Retinal pigment epithelial cell (primary cell): ENCODE measurements at regions not wholly inside any gene's neighbourhood (a gene's known extent, or its start where the extent isn't known, plus 50 kb on each side); places are given as distances from the start of the nearest gene placed in this dataset.

Experiments
- DNase-seq: peaks from one replicate; pipeline ENCODE4 v3.0.0-alpha.2; 2010; ENCODE audit warnings: low read depth
- H3K4me3 ChIP-seq: 2 replicates; pipeline ENCODE4 v1.5.1; 2011; ENCODE audit warnings: mild to moderate bottlenecking, low read length, control low read depth, moderate library complexity
- CTCF ChIP-seq: conservative IDR thresholded peaks from 2 replicates; pipeline ENCODE4 v1.5.1; 2011; ENCODE audit warnings: low read depth, low read length, control low read depth, inconsistent platforms

- DNase-seq: no peak
- TF ChIP-seq CTCF: no peak
- H3K4me3 ChIP-seq: no peak overlapping the region
These were observed 79.1 kb upstream of the TUSC7 start for GRCh38 chr3:116630494-116630893.

GRCh38 chr3:116639641-116640040 lies 69.9 kb upstream of the TUSC7 start:
- no peak overlapping the region for H3K4me3 ChIP-seq
- no peak for TF ChIP-seq CTCF
- DNase-seq: no peak

- no peak overlapping the region for H3K4me3 ChIP-seq
- no peak for TF ChIP-seq CTCF
- no peak for DNase-seq
These were observed 69.5 kb upstream of the TUSC7 start for GRCh38 chr3:116640109-116640508.

- no peak for TF ChIP-seq CTCF
- H3K4me3 ChIP-seq: no peak overlapping the region
- DNase-seq: no peak
These were observed 66.6 kb upstream of the TUSC7 start for GRCh38 chr3:116643001-116643400.

GRCh38 chr3:116647996-116648395 lies 61.6 kb upstream of the TUSC7 start:
- H3K4me3 ChIP-seq: no peak overlapping the region
- no peak for TF ChIP-seq CTCF
- DNase-seq: no peak
